CD14-positive monocyte (primary cell): ENCODE measurements at regions not wholly inside any gene's neighbourhood (a gene's known extent, or its start where the extent isn't known, plus 50 kb on each side); places are given as distances from the start of the nearest gene placed in this dataset.
A peak's percentile ranks its signal among the peaks of the same experiment; 100 is the strongest.

Experiments
- DNase-seq, 3 donors: peaks; one replicate each; pipeline ENCODE4 v3.0.0-alpha.2; 2011 to 2022
- H2AFZ ChIP-seq: 2 replicates; pipeline ENCODE4 v1.6.0; 2012; ENCODE audit warnings: mild to moderate bottlenecking, low read depth, low read length, inconsistent platforms; ENCODE audit not compliant: insufficient read depth, poor library complexity, severe bottlenecking
- H3K27ac ChIP-seq, 2 donors: 1 replicate in 1 of 2; 2 replicates in 1 of 2; pipeline ENCODE4 v1.5.1; 2012 to 2013; ENCODE audit warnings: low read length in 2 of 2, control low read depth in 1 of 2, inconsistent platforms in 1 of 2, low read depth in 1 of 2, mild to moderate bottlenecking in 1 of 2
- H3K27me3 ChIP-seq, 2 donors: one replicate each; pipeline versions ENCODE4 v1.6.0 to v1.6.1; 2011 to 2013; ENCODE audit warnings: low read length in 2 of 2; ENCODE audit not compliant: control insufficient read depth in 2 of 2, insufficient read depth in 2 of 2
- H3K36me3 ChIP-seq, 2 donors: replicated peaks in 1 of 2; 1 replicate in 1 of 2; 2 replicates in 1 of 2; pipeline versions ENCODE4 v1.5.1 to v1.6.1; 2012 to 2013; ENCODE audit warnings: low read length in 2 of 2, control low read depth in 1 of 2, inconsistent platforms in 1 of 2, mild to moderate bottlenecking in 1 of 2; ENCODE audit not compliant: insufficient read depth in 2 of 2, control insufficient read depth in 1 of 2
- H3K4me1 ChIP-seq, 2 donors: 1 replicate in 1 of 2; 2 replicates in 1 of 2; pipeline versions ENCODE4 v1.5.1 to v1.6.1; 2012 to 2013; ENCODE audit warnings: low read length in 2 of 2, control low read depth in 1 of 2, inconsistent platforms in 1 of 2, mild to moderate bottlenecking in 1 of 2, moderate library complexity in 1 of 2; ENCODE audit not compliant: insufficient read depth in 2 of 2, control insufficient read depth in 1 of 2
- H3K4me2 ChIP-seq: replicated peaks from 2 replicates; pipeline ENCODE3; 2012; ENCODE audit warnings: low read length, moderate library complexity, mild to moderate bottlenecking; ENCODE audit not compliant: poor library complexity, severe bottlenecking; ENCODE audit errors: extremely low read depth
- H3K4me3 ChIP-seq, 3 experiments: fragments of 200-600 bp in 1 of 3; sonication (generic) in 1 of 3; replicated peaks in 1 of 3; 1 replicate in 2 of 3; 2 replicates in 1 of 3; pipeline ENCODE4 v1.5.1; 2011 to 2013; ENCODE audit warnings: low read length in 3 of 3, mild to moderate bottlenecking in 3 of 3, control low read depth in 2 of 3, low read depth in 2 of 3, inconsistent platforms in 1 of 3, moderate library complexity in 1 of 3
- H3K79me2 ChIP-seq: 2 replicates; pipeline ENCODE4 v1.6.0; 2012; ENCODE audit warnings: mild to moderate bottlenecking, control low read depth, inconsistent platforms, low read length, moderate library complexity; ENCODE audit not compliant: insufficient read depth
- H3K9ac ChIP-seq: 2 replicates; pipeline ENCODE4 v1.6.0; 2017; ENCODE audit warnings: low read length, mild to moderate bottlenecking; ENCODE audit not compliant: insufficient read depth, poor library complexity, severe bottlenecking
- H3K9me3 ChIP-seq, 2 donors: replicated peaks in 1 of 2; 1 replicate in 1 of 2; 2 replicates in 1 of 2; pipeline versions ENCODE4 v1.5.1 to v1.6.1; 2012 to 2013; ENCODE audit warnings: low read length in 2 of 2, control low read depth in 1 of 2; ENCODE audit not compliant: control insufficient read depth in 1 of 2, insufficient read depth in 1 of 2
- H4K20me1 ChIP-seq: 2 replicates; pipeline ENCODE4 v1.6.0; 2012; ENCODE audit warnings: mild to moderate bottlenecking, low read length, control low read depth, moderate library complexity; ENCODE audit not compliant: insufficient read depth
- H3K27ac Mint-ChIP-seq, 7 donors: one replicate each; pipeline ENCODE4 v1.8.0; 2020; ENCODE audit warnings: mild to moderate bottlenecking in 7 of 7, mixed read lengths in 7 of 7, moderate library complexity in 6 of 7, inconsistent platforms in 2 of 7
- H3K27me3 Mint-ChIP-seq, 3 donors: one replicate each; pipeline ENCODE4 v1.8.0; 2021 to 2022; ENCODE audit warnings: low read depth in 3 of 3, mild to moderate bottlenecking in 3 of 3, mixed read lengths in 3 of 3, moderate library complexity in 3 of 3, inconsistent platforms in 1 of 3
- H3K36me3 Mint-ChIP-seq, 2 donors: one replicate each; pipeline ENCODE4 v1.8.0; 2020; ENCODE audit warnings: mixed read lengths in 2 of 2, inconsistent platforms in 1 of 2, mild to moderate bottlenecking in 1 of 2
- H3K4me1 Mint-ChIP-seq: one replicate; pipeline ENCODE4 v1.8.0; 2020; ENCODE audit warnings: mild to moderate bottlenecking, mixed read lengths
- H3K4me3 Mint-ChIP-seq, 2 donors: one replicate each; pipeline ENCODE4 v1.8.0; 2020; ENCODE audit warnings: mild to moderate bottlenecking in 2 of 2, mixed read lengths in 2 of 2, moderate library complexity in 1 of 2
- H3K9me3 Mint-ChIP-seq, 7 donors: one replicate each; pipeline ENCODE4 v1.8.0; 2020 to 2022; ENCODE audit warnings: mixed read lengths in 7 of 7, mild to moderate bottlenecking in 6 of 7, moderate library complexity in 6 of 7, inconsistent platforms in 2 of 7
- CTCF ChIP-seq: fragments of 200-600 bp; IDR thresholded peaks from one replicate; pipeline ENCODE4 v1.8.0; 2022; ENCODE audit warnings: antibody characterized with exemption, mild to moderate bottlenecking
- WGBS: methylation state at CpG from one replicate; pipeline ENCODE4 v1.1.5; 2013; ENCODE audit warnings: missing lambda C conversion rate; ENCODE audit not compliant: insufficient coverage; 5-methylcytosine and 5-hydroxymethylcytosine counted together
- intact Hi-C, 2 donors: fragments of 100-400 bp; cut with micrococcal nuclease; formaldehyde crosslinking; loops; one replicate each; pipeline versions ENCODE4 v1.15.0 to v1.15.1; 2023

- no peak overlapping the region for H3K27ac Mint-ChIP-seq
Observed at GRCh38 chr10:60646966-60647796, 131.1 kb upstream of the CDK1 start.

GRCh38 chr10:60645980-60646379 is 132.3 kb upstream of the CDK1 start:
- Mint-ChIP-seq H3K4me1 (no peaks in the 10 kb centered on the region), H3K9me3 (no peaks in the 10 kb centered on the region), H3K27me3 (no peaks in the 10 kb centered on the region), H3K27ac (no peak overlapping the region), H3K36me3 (no peaks in the 10 kb centered on the region), H3K4me3 (no peak overlapping the region)
- H2AFZ ChIP-seq: no peak overlapping the region
- no peak overlapping the region for H3K9ac ChIP-seq
- no peaks in the 10 kb centered on the region for H3K27me3 ChIP-seq
- no peaks in the 10 kb centered on the region for H3K4me1 ChIP-seq
- WGBS: 81% methylated on average over 2 of the region's 2 CpGs
- H3K27ac ChIP-seq: no peak overlapping the region
- H3K79me2 ChIP-seq: no peaks in the 10 kb centered on the region
- no peaks in the 10 kb centered on the region for H3K36me3 ChIP-seq
- no peak overlapping the region for H3K4me3 ChIP-seq
- intact Hi-C loops: loop anchor here (5.0 to 10.0 kb wide), 5 partner anchors 201 to 1021 kb away; no protein-coding TSS in a partner anchor
- H3K9me3 ChIP-seq: no peaks in the 10 kb centered on the region
- H4K20me1 ChIP-seq: no peaks in the 10 kb centered on the region
- H3K4me2 ChIP-seq: no peak overlapping the region
- no peak for TF ChIP-seq CTCF
- no peak for DNase-seq

More at GRCh38 chr10:60646966-60647796, 131.1 kb upstream of the CDK1 start:
- peak; percentile 80 for TF ChIP-seq CTCF
- no peaks in the 10 kb centered on the region for H3K36me3 Mint-ChIP-seq
- no peaks in the 10 kb centered on the region for H3K9me3 Mint-ChIP-seq
- 60% methylated on average over 2 of the region's 6 CpGs for WGBS
- H3K4me3 Mint-ChIP-seq: no peak overlapping the region
- H3K4me3 ChIP-seq: no peak overlapping the region
- no peak overlapping the region for H3K27ac ChIP-seq
- H3K27me3 ChIP-seq: no peaks in the 10 kb centered on the region
- H3K79me2 ChIP-seq: no peaks in the 10 kb centered on the region
- no peak overlapping the region for H2AFZ ChIP-seq
- no peaks in the 10 kb centered on the region for H3K4me1 ChIP-seq
- peak; percentile 27 to 66 (median 45) for DNase-seq
- H3K9me3 ChIP-seq: no peaks in the 10 kb centered on the region
- H3K9ac ChIP-seq: no peak overlapping the region
- H4K20me1 ChIP-seq: no peaks in the 10 kb centered on the region
- no peak overlapping the region for H3K4me2 ChIP-seq
- no peaks in the 10 kb centered on the region for H3K27me3 Mint-ChIP-seq
- intact Hi-C loops: loop anchor here (5.0 to 10.0 kb wide), 5 partner anchors 202 to 1022 kb away; no protein-coding TSS in a partner anchor
- H3K4me1 Mint-ChIP-seq: no peaks in the 10 kb centered on the region
- H3K36me3 ChIP-seq: no peaks in the 10 kb centered on the region
